NCI-H748 treated with DMSO at 0.1 percent for 48 hours (cell line): ENCODE measurements at regions not wholly inside any gene's neighbourhood (a gene's known extent, or its start where the extent isn't known, plus 50 kb on each side); places are given as distances from the start of the nearest gene placed in this dataset.

ENCODE experiments used
- DNase-seq: peaks from one replicate; lab custom pipeline; 2025; lab: John Stamatoyannopoulos, UW

DNA sequence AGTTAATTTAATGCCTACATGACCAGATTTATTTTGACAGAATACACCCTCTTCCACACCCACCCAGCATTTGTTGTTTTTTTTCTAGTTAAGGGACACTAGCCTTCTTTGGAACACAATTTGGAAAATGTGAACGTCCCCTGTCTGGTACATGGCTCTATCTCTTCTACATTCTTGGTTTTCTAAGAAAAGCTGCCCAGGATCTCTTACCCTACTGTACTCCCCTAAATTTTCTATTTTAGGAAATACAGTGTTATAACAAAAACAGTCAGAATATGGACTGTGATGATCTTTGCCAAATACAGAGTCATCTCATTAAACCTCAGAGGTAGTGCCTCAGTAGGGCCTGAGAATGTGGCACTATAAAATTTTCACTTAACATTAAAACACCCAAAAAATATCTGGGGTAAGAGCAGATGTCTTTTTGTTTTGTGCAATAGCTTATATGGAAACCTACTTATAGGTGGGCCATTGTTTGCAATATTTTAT lies 93.1 kb upstream of the SPON1 start:
- DNase-seq: no peak

DNA sequence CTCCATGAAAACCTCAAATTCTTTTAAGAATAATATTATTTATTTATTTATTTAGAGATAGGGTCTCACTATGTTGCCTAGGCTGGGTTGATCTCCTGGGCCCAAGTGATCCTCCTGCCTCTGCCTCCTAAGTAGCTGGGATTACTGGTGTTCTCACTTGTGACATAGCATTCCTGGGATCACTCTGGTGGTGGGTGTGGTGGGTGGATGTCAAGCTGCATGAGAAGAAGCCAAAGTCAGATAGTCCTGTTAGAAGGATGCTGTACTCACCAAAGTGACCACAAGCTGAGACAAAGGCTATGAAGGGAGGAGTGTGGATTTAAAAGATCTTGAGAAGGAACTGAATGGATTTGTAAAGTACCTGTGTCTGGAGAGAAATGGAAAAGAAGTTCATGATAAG lies 87.9 kb upstream of the SPON1 start:
- DNase-seq: no peak

DNA sequence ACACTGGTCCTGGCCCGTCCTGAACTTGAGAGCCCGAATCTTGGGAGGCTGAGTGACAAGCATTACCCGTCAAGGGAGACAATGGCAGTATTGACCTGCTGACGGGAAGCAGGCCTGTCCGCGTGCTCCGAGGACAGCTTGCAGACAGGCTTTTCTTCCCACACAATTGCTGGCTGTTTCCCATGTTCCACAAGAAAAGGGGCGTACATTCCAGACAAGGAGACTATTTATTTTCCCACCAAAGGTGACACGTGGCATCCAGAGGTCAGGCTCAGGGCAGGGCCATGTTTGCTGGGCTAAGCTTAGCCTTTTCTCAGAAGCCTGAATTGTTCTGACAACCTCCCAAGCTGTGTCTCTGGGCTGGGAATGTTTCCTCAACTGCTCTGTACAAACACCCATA lies 86.9 kb upstream of the SPON1 start:
- DNase-seq: no peak

DNA sequence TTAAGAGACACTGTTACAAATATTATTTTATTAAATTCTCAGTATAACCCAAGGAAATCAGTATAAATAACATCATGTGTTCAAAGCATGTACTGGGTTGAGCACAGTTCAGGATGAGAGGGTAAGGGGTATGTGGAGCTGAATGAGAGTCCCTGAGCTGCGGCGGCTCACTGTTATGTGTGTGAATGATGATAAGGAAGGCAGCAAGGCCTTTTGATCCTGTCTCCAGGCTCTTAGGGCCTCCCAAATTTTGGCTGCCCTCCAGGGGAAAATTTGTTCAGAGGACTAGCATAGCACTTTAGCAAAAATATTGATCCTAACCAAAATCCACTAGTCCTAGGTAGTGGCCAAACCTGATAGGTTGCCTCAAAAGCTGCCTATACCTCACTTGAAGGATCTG lies 86.1 kb upstream of the SPON1 start:
- no peak for DNase-seq

DNA sequence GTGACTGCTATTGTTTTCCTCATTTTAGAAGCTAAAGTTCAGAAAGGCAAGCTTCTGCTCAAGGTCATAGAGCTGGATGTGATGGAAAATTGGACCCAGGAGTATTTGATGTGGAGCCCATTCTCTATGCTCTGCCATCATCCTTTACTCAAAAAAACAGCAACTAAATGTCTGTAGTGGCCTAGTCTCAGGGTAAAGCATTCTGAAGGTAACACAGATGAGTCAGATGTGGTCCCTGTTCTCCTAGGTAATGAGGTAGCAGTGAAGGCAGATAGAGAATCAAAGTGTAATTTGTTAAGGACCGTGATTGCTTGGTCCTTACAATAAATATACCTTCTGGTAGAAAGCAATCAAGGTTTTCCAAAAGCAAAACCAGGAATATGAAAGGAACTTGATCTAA lies 84.4 kb upstream of the SPON1 start:
- DNase-seq: no peak

DNA sequence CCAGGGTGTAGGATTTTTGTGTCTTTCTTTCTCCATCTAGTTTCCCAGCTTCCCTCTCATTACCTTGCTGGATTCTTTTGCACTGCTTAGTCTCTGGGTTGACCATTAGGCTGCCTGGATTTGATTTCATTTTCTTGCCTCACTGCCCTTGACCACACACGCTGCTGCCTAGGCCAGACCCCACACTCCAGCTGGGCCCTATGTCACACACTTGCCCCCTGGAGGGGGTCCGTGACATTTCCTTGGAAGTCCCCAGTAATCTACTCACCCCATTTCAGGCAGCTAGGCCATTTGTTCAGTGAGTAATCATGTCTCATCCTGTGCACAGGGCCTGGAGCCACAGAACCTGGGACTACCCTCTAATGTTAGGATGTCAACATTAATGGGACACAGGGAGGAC lies 81.9 kb upstream of the SPON1 start:
- DNase-seq: no peak

DNA sequence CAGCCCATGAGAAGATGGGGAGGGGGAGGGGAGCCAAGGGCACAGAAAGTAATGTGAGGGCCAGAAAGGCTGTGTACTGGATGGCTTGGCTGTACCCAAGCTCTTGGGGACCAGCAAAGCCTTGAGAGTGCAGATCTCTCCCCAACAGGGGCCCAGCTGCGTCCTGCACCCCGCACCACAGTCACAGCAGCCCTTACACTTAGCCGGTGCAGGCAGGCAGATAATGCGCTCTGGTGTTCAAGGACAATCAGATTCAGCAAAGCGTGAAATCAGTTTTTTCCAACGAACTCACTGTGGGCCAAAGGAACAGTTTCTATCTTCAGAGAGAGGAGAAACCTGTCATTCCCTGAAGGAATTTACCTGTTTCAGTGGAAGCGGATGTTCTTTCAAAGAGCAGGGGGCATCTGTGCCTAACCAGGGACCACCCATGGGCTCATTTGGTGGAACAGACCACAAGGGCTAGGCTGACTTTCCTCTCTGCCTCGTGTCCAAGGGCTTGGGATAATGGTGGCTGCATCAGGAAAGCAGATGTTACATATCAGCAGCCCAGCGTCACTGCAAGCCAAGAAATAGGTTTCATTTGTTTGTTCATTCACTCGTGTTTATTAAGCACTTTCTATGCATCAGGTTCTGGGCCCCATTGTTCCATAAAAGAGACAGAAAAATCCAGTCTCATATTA lies 81.2 kb upstream of the SPON1 start:
- DNase-seq: no peak

DNA sequence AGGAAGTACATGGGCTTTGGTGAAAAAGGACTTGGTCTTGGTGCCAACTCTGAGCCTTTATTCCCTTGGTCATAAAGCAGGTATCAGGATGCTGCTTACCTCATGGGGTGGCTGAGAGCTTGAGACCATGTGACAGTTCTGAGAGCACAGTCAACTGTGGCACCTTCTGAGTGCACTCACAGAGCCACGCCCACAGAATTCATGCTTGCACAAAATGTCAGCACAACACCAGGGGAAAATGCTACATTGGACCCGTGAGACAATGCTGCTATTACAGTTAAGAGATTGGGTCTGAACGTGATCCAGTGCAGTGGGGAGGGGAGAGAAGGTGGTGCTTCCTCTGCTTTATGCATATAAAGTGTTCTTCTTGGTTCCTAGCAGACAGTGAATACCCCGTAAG lies 79.5 kb upstream of the SPON1 start:
- no peak for DNase-seq

DNA sequence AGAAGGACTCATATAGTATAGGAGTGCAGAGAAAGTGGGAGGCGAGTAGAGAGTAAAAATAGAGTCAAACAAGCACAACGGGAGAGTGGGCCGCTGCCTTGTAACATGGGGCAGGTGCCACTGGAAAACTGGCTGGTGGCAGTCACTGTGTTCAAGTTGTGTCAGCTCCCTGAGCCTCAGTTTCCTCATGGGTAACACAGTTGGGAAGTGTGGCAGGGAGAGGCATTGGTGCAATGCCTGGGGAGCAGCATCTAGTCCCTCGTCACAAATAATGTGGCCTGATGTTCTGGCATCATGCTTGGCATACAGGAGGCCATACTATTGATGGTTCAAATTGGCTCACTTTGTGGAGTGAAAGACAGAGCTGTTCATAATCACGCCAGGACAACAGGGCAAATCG lies 78.9 kb upstream of the SPON1 start:
- no peak for DNase-seq

DNA sequence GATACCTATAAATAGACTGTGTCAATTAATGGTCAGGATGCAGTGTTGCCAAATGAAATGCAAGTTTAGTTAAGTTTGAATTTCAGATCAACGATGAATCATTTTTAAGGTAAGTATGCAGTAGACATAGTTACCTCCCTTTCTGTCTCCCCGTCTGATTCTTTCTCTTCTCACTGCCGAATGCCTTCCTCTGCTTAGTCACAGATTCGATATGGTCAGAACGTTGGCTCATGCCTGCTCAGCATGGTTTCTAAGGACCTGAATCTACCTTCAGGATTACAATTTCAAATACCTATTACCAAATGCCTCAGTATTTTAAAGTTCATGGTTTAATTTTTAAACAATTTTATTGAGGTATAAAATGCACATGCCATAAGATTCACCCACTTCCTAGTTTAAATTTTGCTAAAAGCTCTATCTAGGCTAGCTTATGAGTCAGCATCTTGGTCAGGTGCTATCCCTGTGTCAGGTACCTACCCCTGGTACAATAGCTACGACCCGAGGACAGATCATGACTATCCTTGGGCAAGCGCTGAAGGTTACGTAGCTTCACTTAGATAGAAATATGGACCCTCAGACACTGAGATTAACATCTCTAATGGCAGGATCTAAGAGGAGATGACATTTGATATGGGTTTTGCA lies 78.2 kb upstream of the SPON1 start:
- DNase-seq: no peak

DNA sequence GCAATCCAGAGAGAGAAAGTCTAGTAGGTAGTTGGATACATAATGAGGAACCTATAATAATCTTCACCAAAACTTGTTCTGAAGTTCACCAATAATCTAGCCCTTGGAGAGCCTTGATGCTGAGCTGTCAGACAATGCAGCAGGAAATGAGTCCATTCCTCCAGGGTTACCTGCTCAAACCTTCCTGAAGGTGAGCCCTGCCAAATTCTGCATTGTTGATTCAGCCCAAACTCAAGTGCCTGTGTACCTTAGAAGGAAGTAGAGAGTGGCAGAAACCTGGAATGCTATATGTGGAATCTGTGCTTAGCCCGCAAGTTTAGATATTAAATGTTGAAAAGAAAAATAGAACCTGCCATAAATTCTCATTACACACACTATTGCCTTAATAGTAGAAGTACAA lies 77.4 kb upstream of the SPON1 start:
- no peak for DNase-seq

DNA sequence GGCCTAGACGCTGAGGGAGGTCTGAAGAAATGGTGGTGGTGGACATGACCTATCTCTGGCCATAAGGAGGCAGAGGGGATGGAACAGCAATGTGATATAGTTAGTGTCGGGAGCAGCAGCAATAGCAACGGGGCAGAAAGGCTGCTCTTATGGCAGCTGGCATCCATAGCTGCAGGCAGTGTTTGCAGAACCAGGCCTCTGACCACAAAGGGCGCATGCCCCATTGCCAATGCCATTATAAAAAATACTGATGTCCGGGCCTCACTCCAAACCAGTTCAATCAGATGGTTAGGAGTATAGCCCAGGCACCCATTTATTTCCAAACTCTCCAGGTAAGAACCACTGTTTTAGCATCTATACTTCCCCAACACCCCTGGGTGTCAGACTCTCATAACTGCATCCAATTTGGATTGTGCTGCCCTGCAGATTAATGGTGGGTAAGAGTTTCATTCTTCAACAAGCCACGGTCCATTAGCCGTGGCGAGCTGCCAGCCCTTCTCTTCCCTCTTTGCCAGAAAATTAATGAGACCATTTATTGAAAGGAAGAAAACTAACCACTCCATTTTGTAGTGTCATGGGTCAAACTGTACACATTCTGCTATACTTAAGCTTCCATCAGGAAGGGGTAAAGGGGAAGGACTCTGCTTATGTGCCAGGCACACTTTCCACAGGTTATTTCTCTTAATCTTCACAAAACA lies 72.8 kb upstream of the SPON1 start:
- peak; percentile 60 for DNase-seq

DNA sequence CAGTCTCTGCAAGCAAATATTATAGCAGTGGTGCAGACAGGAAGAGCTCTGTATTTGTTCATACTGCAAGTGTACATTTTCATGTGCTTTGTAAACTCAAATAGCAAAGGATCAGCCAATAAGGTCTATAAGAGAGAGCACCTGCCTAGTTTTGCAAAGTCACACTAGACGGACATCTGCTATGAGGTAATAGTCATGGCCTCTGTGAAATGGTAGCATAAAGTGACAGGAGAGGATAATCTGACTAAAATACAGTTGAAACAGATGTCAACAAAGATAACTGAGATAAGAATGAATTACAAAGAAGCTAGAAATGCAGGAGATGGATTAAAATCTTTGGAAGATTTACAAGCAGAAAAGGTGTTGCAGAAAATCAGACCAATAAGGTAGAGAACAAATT lies 70.6 kb upstream of the SPON1 start:
- no peak for DNase-seq

DNA sequence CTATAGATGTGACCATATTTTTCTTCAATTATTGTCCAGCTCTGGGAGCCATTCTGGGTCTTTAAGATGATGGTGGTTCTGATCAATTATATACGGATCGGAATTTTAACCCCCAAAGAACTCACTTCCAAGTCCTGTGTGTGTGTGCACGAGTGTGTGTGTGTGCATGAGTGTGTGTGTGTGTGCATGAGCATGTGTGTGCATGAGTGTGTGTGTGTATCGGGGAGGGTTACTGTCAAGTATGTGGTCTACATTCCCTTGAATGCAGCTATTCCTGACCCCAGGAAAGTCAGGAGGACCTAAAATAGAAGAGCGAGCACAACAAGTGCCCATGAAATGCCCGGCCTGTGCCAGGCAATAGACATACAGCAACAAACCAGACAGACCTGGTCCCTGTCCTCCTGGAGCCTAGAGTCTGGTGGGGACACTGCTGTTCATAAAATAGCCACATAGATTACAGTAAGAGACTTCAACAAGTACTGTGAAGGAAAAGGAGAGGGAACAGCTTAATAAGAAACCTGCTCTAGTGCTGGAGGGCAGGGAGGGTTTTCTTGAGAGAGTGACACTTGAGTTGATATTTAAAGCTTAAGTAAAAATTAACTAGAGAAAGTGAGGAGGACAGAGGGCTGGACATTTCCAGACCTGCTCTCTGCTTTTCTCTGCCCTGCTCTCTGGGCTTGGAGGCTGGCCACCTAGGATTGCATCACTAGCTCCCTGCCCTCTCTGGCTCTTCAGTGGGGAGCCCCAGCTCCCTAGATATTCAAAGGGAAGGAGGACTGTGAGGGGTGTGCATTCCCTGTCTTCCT lies 66.1 kb upstream of the SPON1 start:
- no peak for DNase-seq

DNA sequence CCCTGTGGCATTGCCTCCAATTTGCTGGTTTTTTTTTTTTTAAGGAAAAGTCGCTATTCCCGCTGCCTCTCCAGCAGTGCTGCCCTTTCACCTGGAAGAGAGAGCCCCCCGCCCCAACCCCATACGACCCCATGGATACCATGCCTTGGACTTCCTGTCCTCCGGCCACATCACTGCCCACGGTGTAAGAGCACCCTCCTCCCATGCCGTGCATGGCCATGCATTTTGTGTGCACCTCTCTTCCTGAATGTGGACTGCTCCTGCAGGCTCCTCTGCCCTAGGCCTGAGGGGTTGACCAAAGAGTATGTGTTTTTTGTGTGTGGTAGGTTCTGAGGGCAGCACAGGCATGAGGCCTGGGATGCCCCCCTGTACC lies 65.6 kb upstream of the SPON1 start:
- DNase-seq: no peak

DNA sequence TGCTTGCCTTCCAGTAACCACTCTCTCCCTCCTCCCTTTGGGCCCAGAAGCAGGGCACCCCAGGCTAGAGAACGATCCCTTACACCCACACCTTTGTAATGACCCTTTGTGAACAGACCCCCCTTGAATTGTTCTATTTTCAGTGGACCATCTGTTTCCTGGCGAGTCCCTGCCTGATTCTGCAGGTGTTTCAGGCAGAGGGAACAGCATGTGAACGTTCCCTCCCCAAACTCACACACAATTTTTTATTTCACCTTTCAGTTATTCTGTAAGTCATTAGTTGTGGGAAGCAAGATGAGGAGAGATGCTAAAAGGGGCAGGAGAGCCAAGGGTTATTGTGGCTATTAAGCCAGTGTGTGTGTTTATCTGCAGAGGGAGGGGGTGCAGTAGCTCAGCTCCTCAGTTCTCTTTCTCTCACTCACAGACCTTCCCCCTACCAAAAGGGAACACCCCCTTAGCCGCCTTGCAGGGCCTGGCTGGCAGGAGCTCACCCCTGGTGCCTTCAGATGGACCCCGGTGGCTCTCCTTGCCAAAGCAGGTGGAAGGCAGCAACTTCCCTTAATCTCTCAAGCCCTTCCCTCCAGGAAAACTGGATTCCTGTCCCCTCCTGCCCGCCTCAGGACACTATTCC lies 64.8 kb upstream of the SPON1 start:
- no peak for DNase-seq

DNA sequence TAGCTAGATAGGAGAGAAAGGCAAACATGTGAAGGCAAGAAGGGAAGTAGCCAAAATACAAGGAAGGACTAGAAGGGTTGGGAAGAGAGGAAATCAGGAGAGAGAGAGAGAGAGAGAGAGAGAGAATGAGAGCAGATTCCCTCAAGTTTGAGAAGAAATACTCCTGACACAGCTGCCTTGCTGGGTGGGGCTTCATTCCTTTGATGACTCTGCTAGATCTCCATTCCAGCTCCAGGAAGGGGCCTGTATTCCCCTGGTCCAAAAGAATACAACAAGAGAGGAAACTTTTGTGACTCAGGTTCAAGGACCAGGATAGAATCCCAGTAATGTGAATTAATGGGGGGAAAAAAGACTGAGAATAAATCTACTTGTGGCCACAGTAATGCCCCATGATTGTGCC lies 62.9 kb upstream of the SPON1 start:
- no peak for DNase-seq

DNA sequence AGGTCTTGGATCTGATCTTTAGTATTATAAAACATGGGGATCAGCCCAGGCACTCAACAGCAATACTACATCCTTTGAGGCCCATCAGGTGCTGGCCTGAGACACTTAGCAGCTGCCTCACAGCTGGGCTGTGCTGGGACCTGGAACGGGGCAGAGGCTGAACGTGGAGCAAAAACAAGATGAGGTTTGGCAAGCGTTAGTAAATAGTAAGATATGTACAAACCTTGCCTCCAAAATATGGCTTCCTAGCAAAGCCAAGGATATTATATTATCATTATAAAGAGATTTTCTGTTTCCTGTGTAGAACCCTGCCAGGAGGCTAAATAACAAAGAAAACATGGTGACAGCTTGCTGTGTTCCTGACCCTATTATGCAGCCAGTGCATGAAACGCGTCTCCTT lies 60.0 kb upstream of the SPON1 start:
- no peak for DNase-seq

DNA sequence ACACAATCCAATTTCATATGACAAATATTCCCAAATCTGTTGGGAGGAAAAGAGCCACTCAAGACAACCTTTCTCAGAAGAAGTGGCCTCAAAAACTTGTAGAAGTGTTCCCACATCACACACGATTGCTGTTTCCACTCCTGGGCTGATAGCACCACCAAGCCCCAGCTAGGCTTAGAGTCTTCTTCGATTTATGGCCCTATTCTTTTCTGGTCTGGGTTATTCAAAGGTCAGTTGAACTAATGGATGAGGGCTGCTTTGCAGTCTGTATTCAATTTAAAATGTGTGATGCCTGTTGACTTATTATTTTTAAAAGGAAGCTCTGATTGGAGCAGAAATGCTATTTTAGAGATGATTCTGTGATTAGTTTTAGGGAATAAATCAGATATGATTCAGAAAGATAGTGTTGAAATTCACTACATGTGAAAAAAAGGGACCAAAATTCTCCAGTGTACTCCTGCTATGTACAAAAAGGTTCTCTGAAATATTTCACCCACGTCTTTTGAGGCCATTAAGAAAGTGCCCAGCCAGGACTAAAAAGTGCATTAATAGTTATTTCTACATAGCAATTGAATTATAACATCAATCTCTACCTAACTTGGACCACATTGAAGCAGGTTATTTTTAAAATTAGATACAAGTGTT lies 57.3 kb upstream of the SPON1 start:
- no peak for DNase-seq

DNA sequence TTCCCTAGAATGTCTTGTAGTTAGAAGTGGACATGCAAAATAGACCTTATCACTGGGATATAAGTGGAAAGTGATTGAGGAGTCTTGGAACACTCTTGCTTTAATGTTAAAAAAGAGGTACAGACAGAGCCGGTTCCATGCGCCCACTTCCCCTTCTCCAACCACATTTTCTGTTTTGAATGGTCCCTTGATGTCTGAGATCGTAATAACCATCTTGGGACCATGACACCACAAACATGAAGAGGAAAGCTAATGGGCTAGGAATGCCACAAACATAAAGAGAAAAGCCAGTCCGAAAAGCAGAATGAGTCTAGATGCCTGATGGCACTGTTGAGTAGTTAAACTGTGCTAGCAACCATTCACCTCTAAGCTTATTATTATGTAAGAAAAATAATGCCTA lies 54.8 kb upstream of the SPON1 start:
- no peak for DNase-seq

DNA sequence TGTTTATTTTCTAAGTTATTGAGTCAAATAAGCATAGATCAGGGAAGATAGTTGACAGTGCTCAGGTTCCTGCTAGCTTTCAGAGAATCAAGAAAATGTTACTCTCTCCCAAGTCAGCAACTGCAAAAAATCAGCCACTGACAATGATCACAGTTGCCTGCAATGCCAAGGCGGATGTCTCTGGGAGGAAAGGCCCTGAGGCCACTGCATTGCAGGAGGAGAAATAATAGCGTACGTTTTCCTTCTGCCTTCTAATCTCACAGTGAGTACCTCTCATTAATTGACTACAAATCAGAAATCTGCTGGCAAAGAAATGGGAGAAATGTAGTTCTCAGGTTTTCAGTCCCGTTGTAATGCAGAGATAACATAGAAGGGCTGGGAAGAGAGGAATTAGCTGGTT lies 54.0 kb upstream of the SPON1 start:
- DNase-seq: no peak
